ENCODE measurements at regions not wholly inside any gene's neighbourhood (a gene's known extent, or its start where the extent isn't known, plus 50 kb on each side); places are given as distances from the start of the nearest gene placed in this dataset.

DNA sequence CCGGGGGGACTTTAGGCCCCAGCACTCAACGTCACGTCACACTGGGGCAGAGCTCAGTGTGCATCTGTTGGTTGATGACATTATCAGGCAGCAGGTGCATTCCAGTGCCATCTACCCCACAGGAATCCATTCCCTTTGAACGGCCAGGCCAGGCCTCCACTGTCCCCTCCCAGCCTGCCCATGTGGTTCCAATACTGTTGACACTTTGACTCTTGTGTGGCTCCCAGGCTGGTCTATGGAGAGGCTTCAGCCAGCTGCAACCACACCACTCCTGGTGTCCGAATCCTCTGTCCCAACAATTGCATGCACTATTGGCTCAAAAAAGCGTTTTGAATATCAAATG is 92.0 kb upstream of the SIM2 start:
- TF ChIP-seq, protein P1, sequence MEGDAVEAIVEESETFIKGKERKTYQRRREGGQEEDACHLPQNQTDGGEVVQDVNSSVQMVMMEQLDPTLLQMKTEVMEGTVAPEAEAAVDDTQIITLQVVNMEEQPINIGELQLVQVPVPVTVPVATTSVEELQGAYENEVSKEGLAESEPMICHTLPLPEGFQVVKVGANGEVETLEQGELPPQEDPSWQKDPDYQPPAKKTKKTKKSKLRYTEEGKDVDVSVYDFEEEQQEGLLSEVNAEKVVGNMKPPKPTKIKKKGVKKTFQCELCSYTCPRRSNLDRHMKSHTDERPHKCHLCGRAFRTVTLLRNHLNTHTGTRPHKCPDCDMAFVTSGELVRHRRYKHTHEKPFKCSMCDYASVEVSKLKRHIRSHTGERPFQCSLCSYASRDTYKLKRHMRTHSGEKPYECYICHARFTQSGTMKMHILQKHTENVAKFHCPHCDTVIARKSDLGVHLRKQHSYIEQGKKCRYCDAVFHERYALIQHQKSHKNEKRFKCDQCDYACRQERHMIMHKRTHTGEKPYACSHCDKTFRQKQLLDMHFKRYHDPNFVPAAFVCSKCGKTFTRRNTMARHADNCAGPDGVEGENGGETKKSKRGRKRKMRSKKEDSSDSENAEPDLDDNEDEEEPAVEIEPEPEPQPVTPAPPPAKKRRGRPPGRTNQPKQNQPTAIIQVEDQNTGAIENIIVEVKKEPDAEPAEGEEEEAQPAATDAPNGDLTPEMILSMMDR (IDR thresholded peaks at IDR 0.05): no peak
- TF ChIP-seq POLR2A (IDR thresholded peaks at IDR 0.05): no peak
